Stimulated activated CD4-positive, alpha-beta T cell treated with anti-CD3 and anti-CD28 coated beads, Interleukin-4, amount 100 ng/mL, for 24 hours (primary cell): ENCODE measurements at regions not wholly inside any gene's neighbourhood (a gene's known extent, or its start where the extent isn't known, plus 50 kb on each side); places are given as distances from the start of the nearest gene placed in this dataset.
"Not testable (repeated sequence)": the region's sequence is repeated elsewhere in the genome, so short reads cannot be mapped to it uniquely, and the experiment has no call there.

Experiments
- DNase-seq: peaks from one replicate; pipeline ENCODE4 v3.0.0-alpha.2; 2020

- no peak for DNase-seq
Observed at GRCh38 chr2:128514555-128514955, 195.9 kb upstream of the HS6ST1 start.

GRCh38 chr2:128516938-128517337, 198.3 kb upstream of the HS6ST1 start:
- DNase-seq: no peak

- DNase-seq: not testable (repeated sequence)
Observed at GRCh38 chr2:128519028-128519427, 200.4 kb upstream of the HS6ST1 start.

- no peak for DNase-seq
Observed at GRCh38 chr2:128519517-128520215, 201.0 kb upstream of the HS6ST1 start.

GRCh38 chr2:128520340-128520739, 201.7 kb upstream of the HS6ST1 start:
- DNase-seq: no peak

GRCh38 chr2:128520791-128521190, 202.1 kb upstream of the HS6ST1 start:
- no peak for DNase-seq

- DNase-seq: no peak
Observed at GRCh38 chr2:128521482-128521881, 202.8 kb upstream of the HS6ST1 start.

- no peak for DNase-seq
Observed at GRCh38 chr2:128522829-128523228, 204.2 kb upstream of the HS6ST1 start.

GRCh38 chr2:128523457-128523856, 204.8 kb upstream of the HS6ST1 start:
- no peak for DNase-seq

GRCh38 chr2:128524183-128524582, 205.5 kb upstream of the HS6ST1 start:
- DNase-seq: no peak

- DNase-seq: no peak
Observed at GRCh38 chr2:128525653-128526052, 207.0 kb upstream of the HS6ST1 start.

GRCh38 chr2:128526455-128526976, 207.8 kb upstream of the HS6ST1 start:
- no peak for DNase-seq

GRCh38 chr2:128528133-128528532, 209.5 kb upstream of the HS6ST1 start:
- DNase-seq: no peak

- no peak for DNase-seq
Observed at GRCh38 chr2:128530025-128530573, 211.4 kb upstream of the HS6ST1 start.

- DNase-seq: no peak
Observed at GRCh38 chr2:128531856-128532255, 213.2 kb upstream of the HS6ST1 start.

GRCh38 chr2:128533101-128533500, 214.4 kb upstream of the HS6ST1 start:
- no peak for DNase-seq

GRCh38 chr2:128534688-128535392, 216.2 kb upstream of the HS6ST1 start:
- DNase-seq: no peak

- no peak for DNase-seq
Observed at GRCh38 chr2:128535953-128536352, 217.3 kb upstream of the HS6ST1 start.

- DNase-seq: no peak
Observed at GRCh38 chr2:128536925-128537620, 218.4 kb upstream of the HS6ST1 start.

GRCh38 chr2:128537646-128538045, 219.0 kb upstream of the HS6ST1 start:
- no peak for DNase-seq

- no peak for DNase-seq
Observed at GRCh38 chr2:128538396-128538795, 219.7 kb upstream of the HS6ST1 start.

- no peak for DNase-seq
Observed at GRCh38 chr2:128540670-128541069, 222.0 kb upstream of the HS6ST1 start.

GRCh38 chr2:128541448-128541847, 222.8 kb upstream of the HS6ST1 start:
- DNase-seq: no peak
